Common myeloid progenitor, CD34-positive (primary cell): ENCODE measurements at regions not wholly inside any gene's neighbourhood (a gene's known extent, or its start where the extent isn't known, plus 50 kb on each side); places are given as distances from the start of the nearest gene placed in this dataset.

ENCODE experiments used
- CTCF ChIA-PET: fragments of 350-600 bp; sonication (Branson Sonifier 250); formaldehyde crosslinking; loops from one replicate; lab custom pipeline; 2021; ENCODE audit warnings: antibody characterized with exemption; lab: Charles Lee
- POLR2A ChIA-PET: fragments of 350-600 bp; sonication (Branson Sonifier 250); formaldehyde crosslinking; loops from one replicate; lab custom pipeline; 2021; ENCODE audit warnings: antibody characterized with exemption; lab: Charles Lee
- DNase-seq, 3 donors: peaks; one replicate each; pipeline versions ENCODE4 v3.0.0 to v3.0.0-alpha.2; 2013
- H3K27ac ChIP-seq, 2 experiments: 1 replicate in 1 of 2; 2 replicates in 1 of 2; pipeline ENCODE4 v1.7.0; 2013; ENCODE audit warnings: inconsistent platforms in 2 of 2, low read length in 2 of 2, mild to moderate bottlenecking in 2 of 2, low read depth in 1 of 2, moderate library complexity in 1 of 2; ENCODE audit not compliant: severe bottlenecking in 2 of 2, insufficient read depth in 1 of 2, poor library complexity in 1 of 2
- H3K27me3 ChIP-seq, 5 experiments: replicated peaks in 2 of 5; 1 replicate in 3 of 5; 2 replicates in 2 of 5; pipeline versions ENCODE4 v1.6.1 to v1.7.0; 2013; ENCODE audit warnings: low read length in 4 of 5, mild to moderate bottlenecking in 2 of 5, moderate library complexity in 2 of 5, inconsistent platforms in 1 of 5; ENCODE audit not compliant: insufficient read depth in 5 of 5, control insufficient read depth in 4 of 5
- H3K36me3 ChIP-seq, 4 experiments: 1 replicate in 2 of 4; 2 replicates in 2 of 4; pipeline versions ENCODE4 v1.6.1 to v1.7.0; 2013; ENCODE audit warnings: low read length in 3 of 4, control low read depth in 1 of 4, mild to moderate bottlenecking in 1 of 4; ENCODE audit not compliant: control insufficient read depth in 4 of 4, insufficient read depth in 4 of 4
- H3K4me1 ChIP-seq, 4 experiments: 1 replicate in 3 of 4; 2 replicates in 1 of 4; pipeline versions ENCODE4 v1.6.1 to v1.7.1; 2013; ENCODE audit warnings: low read length in 3 of 4, mild to moderate bottlenecking in 3 of 4, control low read depth in 1 of 4, inconsistent platforms in 1 of 4, moderate library complexity in 1 of 4; ENCODE audit not compliant: control insufficient read depth in 4 of 4, insufficient read depth in 4 of 4; ENCODE audit errors: control extremely low read depth in 1 of 4
- H3K4me3 ChIP-seq, 7 experiments: 1 replicate in 4 of 7; 2 replicates in 3 of 7; pipeline versions ENCODE4 v1.5.1 to v1.7.0; 2013; ENCODE audit warnings: mild to moderate bottlenecking in 7 of 7, low read length in 6 of 7, moderate library complexity in 6 of 7, inconsistent platforms in 2 of 7, low read depth in 2 of 7, control low read depth in 1 of 7; ENCODE audit not compliant: insufficient read depth in 4 of 7, control insufficient read depth in 1 of 7; ENCODE audit errors: extremely low read depth in 1 of 7
- H3K9me3 ChIP-seq, 5 experiments: 1 replicate in 4 of 5; 2 replicates in 1 of 5; pipeline versions ENCODE4 v1.6.1 to v1.7.1; 2013; ENCODE audit warnings: low read length in 4 of 5, mild to moderate bottlenecking in 2 of 5, inconsistent platforms in 1 of 5, low read depth in 1 of 5, moderate library complexity in 1 of 5; ENCODE audit not compliant: control insufficient read depth in 4 of 5, insufficient read depth in 2 of 5; ENCODE audit errors: control extremely low read depth in 1 of 5
- WGBS: methylation state at CpG from one replicate; pipeline ENCODE4 v1.1.5; 2013; ENCODE audit not compliant: insufficient coverage; 5-methylcytosine and 5-hydroxymethylcytosine counted together

DNA sequence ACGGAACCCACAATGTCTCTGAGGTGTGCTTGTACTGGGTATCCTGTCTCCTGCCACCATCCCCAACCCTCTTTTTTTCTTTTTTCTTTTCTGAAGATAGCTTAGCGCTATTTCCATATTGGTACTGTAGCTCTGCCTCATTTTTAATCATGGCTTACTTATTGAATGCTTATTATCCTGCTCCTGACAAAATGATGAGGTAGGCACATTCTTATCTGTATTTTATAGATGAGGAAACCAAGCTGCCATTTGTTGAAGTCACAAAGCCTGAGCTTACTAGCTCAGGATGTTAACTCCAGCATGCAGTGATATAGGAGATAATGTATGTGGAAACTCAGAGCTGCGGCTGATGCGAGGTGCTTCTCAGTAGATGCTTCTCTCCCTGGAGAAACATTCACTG is 61.4 kb upstream of the GPR6 start:
- no peak for DNase-seq
- no peak overlapping the region for H3K4me3 ChIP-seq
- WGBS, result 100% methylated on average over 2 of the region's 4 CpGs
- H3K9me3 ChIP-seq, result no peaks in the 10 kb centered on the region
- CTCF ChIA-PET, result no interaction called here
- H3K36me3 ChIP-seq, result no peaks in the 10 kb centered on the region
- POLR2A ChIA-PET, result no interaction called here
- no peaks in the 10 kb centered on the region for H3K4me1 ChIP-seq
- H3K27me3 ChIP-seq, result peaks cover 0 to 4% (median 0%) of the 10 kb centered on the region in 5 experiments
- no peak overlapping the region for H3K27ac ChIP-seq

DNA sequence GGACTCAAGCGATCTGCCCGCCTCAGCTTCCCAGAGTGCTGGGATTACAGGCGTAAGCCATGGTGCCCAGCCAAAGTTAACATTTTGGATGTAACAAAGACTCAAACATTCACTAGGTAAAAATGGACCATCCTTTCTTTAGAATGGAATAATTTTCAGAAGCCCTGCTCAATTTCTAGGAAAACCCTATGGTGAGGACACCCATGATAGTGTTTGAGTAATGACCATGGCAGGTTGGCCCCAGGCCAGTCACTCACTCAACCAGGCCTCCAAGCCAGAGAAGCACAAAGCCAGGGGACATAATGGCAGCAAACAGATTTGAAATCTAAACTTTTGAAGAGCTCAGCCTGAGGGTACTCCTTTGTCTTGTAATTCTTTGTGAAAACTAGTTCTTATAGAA is 59.9 kb upstream of the GPR6 start:
- no peak for DNase-seq
- Histone ChIP-seq H3K4me3 (no peak overlapping the region), H3K27me3 (peaks cover 0 to 4% (median 0%) of the 10 kb centered on the region in 5 experiments), H3K9me3 (no peaks in the 10 kb centered on the region), H3K36me3 (no peaks in the 10 kb centered on the region), H3K27ac (no peak overlapping the region), H3K4me1 (no peaks in the 10 kb centered on the region)
- ChIA-PET CTCF (no interaction called here), POLR2A (no interaction called here)
- 95% methylated on average over 3 of the region's 3 CpGs for WGBS

DNA sequence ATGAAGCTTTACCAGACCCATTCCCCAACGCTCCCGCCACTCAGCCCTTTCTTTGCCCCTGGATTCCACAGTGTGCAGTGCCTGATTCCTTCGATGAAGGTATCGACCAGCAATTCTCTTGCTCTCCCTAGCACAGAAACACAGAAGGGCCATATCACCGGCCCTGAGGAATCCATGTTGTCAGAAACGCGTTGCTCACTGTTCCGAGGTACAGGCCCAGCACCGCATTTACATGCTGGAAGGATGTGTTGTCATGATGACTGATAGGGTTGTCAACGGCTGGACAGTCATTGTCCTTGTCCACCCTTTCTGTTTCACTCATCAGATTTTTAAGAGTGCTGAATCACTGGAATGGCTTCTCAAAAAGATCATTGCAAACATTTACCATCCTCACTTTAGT is 57.2 kb upstream of the GPR6 start:
- peaks cover 0 to 5% (median 0%) of the 10 kb centered on the region in 5 experiments for H3K27me3 ChIP-seq
- no peaks in the 10 kb centered on the region for H3K9me3 ChIP-seq
- WGBS, result 99% methylated on average over 10 of the region's 10 CpGs
- ChIA-PET POLR2A (no interaction called here), CTCF (interaction anchor here (0.6 kb wide), 1 partner anchor 41 kb away, joined by 3 read pairs; no protein-coding TSS in a partner anchor)
- no peak for DNase-seq
- no peaks in the 10 kb centered on the region for H3K36me3 ChIP-seq
- H3K4me3 ChIP-seq, result no peak overlapping the region
- no peak overlapping the region for H3K27ac ChIP-seq
- H3K4me1 ChIP-seq, result no peaks in the 10 kb centered on the region

DNA sequence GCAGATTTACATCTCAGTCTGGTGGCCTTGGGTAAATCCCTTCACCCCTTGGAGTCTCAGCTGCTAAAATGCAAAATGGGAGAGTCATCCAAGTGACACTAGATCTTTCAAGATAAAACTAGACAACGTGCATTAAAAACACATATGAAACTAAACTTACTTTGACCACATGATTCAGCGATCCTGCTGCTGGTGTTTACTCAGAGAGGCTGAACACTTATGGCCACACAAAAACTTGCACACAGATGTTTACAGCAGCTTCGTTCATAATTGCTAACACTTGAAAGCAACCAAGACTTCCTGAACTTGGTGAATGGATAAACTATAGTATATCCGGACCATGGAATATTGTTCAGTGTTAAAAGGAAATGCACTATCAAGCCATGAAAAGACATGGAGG is 55.3 kb upstream of the GPR6 start:
- no peak overlapping the region for H3K4me3 ChIP-seq
- CTCF ChIA-PET, result no interaction called here
- peaks cover 0 to 2% (median 0%) of the 10 kb centered on the region in 5 experiments for H3K27me3 ChIP-seq
- no peaks in the 10 kb centered on the region for H3K36me3 ChIP-seq
- no peak overlapping the region for H3K27ac ChIP-seq
- DNase-seq, result no peak
- POLR2A ChIA-PET, result no interaction called here
- H3K4me1 ChIP-seq, result no peaks in the 10 kb centered on the region
- no peaks in the 10 kb centered on the region for H3K9me3 ChIP-seq
- WGBS, result 52% methylated on average over 2 of the region's 4 CpGs

DNA sequence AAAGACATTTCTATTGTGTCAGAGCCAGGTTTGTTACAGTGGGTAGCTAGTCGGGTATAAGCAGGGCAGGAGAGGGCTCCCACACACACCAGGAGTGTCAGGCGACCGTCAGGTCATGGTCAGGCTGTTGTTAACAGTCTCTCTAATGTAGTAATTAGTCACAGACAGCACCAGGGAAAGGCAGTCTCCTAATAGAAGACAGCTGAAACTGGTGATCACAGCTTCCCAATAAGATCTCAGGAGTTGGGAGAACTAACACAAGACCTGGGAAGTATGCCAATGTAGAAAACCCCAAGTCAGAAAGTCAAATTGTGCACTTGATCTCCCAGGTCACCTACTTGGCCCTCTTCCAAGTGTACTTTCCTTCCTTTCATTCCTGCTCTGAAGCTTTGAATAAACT is 53.0 kb upstream of the GPR6 start:
- WGBS, result 85% methylated on average over 3 of the region's 3 CpGs
- no peaks in the 10 kb centered on the region for H3K9me3 ChIP-seq
- POLR2A ChIA-PET, result no interaction called here
- no peak overlapping the region for H3K4me3 ChIP-seq
- no peaks in the 10 kb centered on the region for H3K36me3 ChIP-seq
- peaks cover 0 to 2% (median 0%) of the 10 kb centered on the region in 5 experiments for H3K27me3 ChIP-seq
- no peak overlapping the region for H3K27ac ChIP-seq
- no peak for DNase-seq
- CTCF ChIA-PET, result no interaction called here
- H3K4me1 ChIP-seq, result no peaks in the 10 kb centered on the region

DNA sequence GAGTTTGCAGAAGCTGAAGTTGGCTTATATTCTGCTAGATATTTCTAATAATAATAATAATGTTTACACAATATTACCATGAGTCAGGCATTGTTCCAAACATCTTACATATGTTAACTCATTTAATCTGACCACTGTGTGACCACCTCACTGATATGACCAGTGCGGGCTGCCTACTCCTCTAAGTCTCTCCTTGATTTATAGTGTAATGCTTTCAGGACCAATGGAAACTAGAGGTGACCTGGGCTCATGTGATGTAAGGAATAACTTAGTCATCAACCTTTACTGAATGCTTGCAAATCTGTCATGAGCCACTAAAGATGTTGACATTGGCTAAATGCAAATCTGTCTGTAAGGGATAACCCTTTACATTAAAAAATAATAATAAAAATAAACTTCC is 51.1 kb upstream of the GPR6 start:
- no peak for DNase-seq
- no peak overlapping the region for H3K27ac ChIP-seq
- WGBS, result 100% methylated on average over 1 of the region's 1 CpG
- no peak overlapping the region for H3K4me3 ChIP-seq
- no peaks in the 10 kb centered on the region for H3K36me3 ChIP-seq
- peaks cover 0 to 2% (median 0%) of the 10 kb centered on the region in 5 experiments for H3K27me3 ChIP-seq
- ChIA-PET CTCF (no interaction called here), POLR2A (no interaction called here)
- no peaks in the 10 kb centered on the region for H3K9me3 ChIP-seq
- H3K4me1 ChIP-seq, result no peaks in the 10 kb centered on the region
